ENCODE measurements at regions not wholly inside any gene's neighbourhood (a gene's known extent, or its start where the extent isn't known, plus 50 kb on each side); places are given as distances from the start of the nearest gene placed in this dataset.

DNA sequence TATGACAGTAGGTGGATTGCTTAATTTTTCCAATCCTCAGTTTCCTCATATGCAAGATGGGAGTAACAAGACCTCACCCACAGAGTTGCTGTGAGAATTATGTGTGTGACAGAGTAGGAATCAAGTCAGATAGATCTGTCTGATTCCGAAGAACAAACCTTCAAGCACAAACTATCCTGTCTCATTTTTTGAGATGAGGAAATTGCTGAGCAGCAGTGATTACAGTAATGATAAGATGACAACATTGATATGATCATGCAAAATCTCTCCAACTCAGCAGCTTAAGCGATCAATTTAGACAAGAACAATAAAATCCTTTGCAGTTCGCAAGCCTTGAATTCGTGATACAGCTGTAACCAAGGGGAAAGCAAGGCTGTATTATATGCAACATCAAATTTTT is 474.1 kb downstream of the OMA1 start:
- TF ChIP-seq POLR2AphosphoS5 (IDR thresholded peaks at IDR 0.05) = no peak
- TF ChIP-seq POLR2A (IDR thresholded peaks at IDR 0.05) = no peak
- TF ChIP-seq, protein P1, sequence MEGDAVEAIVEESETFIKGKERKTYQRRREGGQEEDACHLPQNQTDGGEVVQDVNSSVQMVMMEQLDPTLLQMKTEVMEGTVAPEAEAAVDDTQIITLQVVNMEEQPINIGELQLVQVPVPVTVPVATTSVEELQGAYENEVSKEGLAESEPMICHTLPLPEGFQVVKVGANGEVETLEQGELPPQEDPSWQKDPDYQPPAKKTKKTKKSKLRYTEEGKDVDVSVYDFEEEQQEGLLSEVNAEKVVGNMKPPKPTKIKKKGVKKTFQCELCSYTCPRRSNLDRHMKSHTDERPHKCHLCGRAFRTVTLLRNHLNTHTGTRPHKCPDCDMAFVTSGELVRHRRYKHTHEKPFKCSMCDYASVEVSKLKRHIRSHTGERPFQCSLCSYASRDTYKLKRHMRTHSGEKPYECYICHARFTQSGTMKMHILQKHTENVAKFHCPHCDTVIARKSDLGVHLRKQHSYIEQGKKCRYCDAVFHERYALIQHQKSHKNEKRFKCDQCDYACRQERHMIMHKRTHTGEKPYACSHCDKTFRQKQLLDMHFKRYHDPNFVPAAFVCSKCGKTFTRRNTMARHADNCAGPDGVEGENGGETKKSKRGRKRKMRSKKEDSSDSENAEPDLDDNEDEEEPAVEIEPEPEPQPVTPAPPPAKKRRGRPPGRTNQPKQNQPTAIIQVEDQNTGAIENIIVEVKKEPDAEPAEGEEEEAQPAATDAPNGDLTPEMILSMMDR (IDR thresholded peaks at IDR 0.05) = no peak
- no peak for TF ChIP-seq EP300 (IDR thresholded peaks at IDR 0.05)
- H3K4me1 ChIP-seq = no peaks in the 10 kb centered on the region
- WGBS, 2 donors (ENCODE audit: low coverage in 1 of 2) = 86 to 91% methylated on average over 3 to 4 of the region's 4 CpGs
- H3K36me3 ChIP-seq = no peaks in the 10 kb centered on the region
- H3K27ac ChIP-seq = no peak overlapping the region
- ATAC-seq = no peak
- H3K4me3 ChIP-seq = no peak overlapping the region
- no peaks in the 10 kb centered on the region for H3K27me3 ChIP-seq
- H3K9me3 ChIP-seq = no peaks in the 10 kb centered on the region

DNA sequence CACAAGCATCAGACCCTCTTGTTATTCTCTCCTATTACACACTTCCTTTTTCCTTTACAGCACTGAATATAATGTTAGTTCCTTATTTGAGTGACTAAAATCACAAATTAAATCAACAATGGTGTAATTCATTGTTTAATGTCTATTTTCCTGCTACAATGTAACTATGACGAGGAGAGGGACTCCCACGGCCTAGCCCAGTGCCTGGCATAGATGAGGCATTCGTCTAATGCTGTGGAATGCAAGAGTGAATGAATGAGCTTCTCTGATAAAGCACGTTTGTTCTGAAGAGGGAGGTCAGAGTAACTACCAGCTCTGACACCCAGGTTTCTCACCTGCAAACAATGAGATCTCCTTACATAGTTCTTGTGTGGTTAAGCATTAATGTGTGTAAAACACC is 479.4 kb downstream of the OMA1 start:
- no peak for ATAC-seq
- 31 to 36% methylated on average over 3 to 4 of the region's 4 CpGs for WGBS, 2 donors (ENCODE audit: low coverage in 1 of 2)
- no peak for TF ChIP-seq POLR2AphosphoS5 (IDR thresholded peaks at IDR 0.05)
- Histone ChIP-seq H3K36me3 (no peaks in the 10 kb centered on the region), H3K27ac (no peak overlapping the region), H3K27me3 (no peaks in the 10 kb centered on the region), H3K4me3 (no peak overlapping the region), H3K4me1 (no peaks in the 10 kb centered on the region), H3K9me3 (no peaks in the 10 kb centered on the region)

- ATAC-seq = no peak
- Histone ChIP-seq H3K9me3 (no peaks in the 10 kb centered on the region), H3K27ac (no peak overlapping the region), H3K27me3 (no peaks in the 10 kb centered on the region), H3K36me3 (no peaks in the 10 kb centered on the region), H3K4me3 (no peak overlapping the region), H3K4me1 (no peaks in the 10 kb centered on the region)
- WGBS, 2 donors (ENCODE audit: low coverage in 1 of 2) = 75 to 81% methylated on average over 2 to 6 of the region's 6 CpGs
- TF ChIP-seq, protein P1 (IDR thresholded peaks at IDR 0.05) = no peak
- TF ChIP-seq POLR2AphosphoS5 (IDR thresholded peaks at IDR 0.05) (no peak), EP300 (IDR thresholded peaks at IDR 0.05) (no peak), POLR2A (IDR thresholded peaks at IDR 0.05) (no peak)
Observed at GRCh38 chr1:58065520-58065919, 481.0 kb downstream of the OMA1 start.

DNA sequence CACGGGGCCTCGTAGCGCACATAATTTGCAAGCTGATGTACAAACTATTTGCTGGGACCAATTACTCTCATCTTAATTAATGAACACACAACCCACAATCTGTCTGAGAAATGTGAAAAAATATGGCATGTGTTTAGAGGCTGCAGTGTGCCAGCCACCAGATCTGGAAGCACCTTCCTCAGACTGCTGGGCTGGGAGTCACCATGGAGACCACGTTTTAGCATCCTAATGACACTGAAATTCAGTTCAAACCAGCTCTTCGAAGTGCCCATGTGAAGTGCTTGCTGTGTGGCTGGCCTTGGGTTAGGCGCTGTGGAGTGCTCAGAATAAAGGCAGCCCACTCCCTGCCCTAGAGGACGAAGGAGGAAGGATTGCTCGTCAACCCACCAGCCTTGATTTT is 482.4 kb downstream of the OMA1 start:
- no peaks in the 10 kb centered on the region for H3K9me3 ChIP-seq
- no peaks in the 10 kb centered on the region for H3K27me3 ChIP-seq
- WGBS, 2 donors (ENCODE audit: low coverage in 1 of 2) = 76 to 95% methylated on average over 4 to 5 of the region's 8 CpGs
- H3K4me3 ChIP-seq = no peak overlapping the region
- no peak for ATAC-seq
- no peak overlapping the region for H3K27ac ChIP-seq
- no peaks in the 10 kb centered on the region for H3K36me3 ChIP-seq
- no peak for TF ChIP-seq EP300 (IDR thresholded peaks at IDR 0.05)
- TF ChIP-seq, protein P1 (IDR thresholded peaks at IDR 0.05) = no peak
- TF ChIP-seq POLR2A (IDR thresholded peaks at IDR 0.05) = no peak
- TF ChIP-seq POLR2AphosphoS5 (IDR thresholded peaks at IDR 0.05) = no peak
- H3K4me1 ChIP-seq = no peaks in the 10 kb centered on the region

- TF ChIP-seq POLR2AphosphoS5 (IDR thresholded peaks at IDR 0.05) (no peak), EP300 (IDR thresholded peaks at IDR 0.05) (no peak), POLR2A (IDR thresholded peaks at IDR 0.05) (no peak)
- TF ChIP-seq, protein P1 (IDR thresholded peaks at IDR 0.05) = no peak
- Histone ChIP-seq H3K36me3 (no peaks in the 10 kb centered on the region), H3K4me1 (no peaks in the 10 kb centered on the region), H3K9me3 (no peaks in the 10 kb centered on the region), H3K27ac (no peak overlapping the region), H3K27me3 (no peaks in the 10 kb centered on the region), H3K4me3 (no peak overlapping the region)
- no peak for ATAC-seq
- WGBS, 2 donors (ENCODE audit: low coverage in 1 of 2) = 72 to 98% methylated on average over 4 of the region's 4 CpGs
Observed at GRCh38 chr1:58063095-58063494, 483.4 kb downstream of the OMA1 start.
